NCI-H2171 (cell line): ENCODE measurements at regions not wholly inside any gene's neighbourhood (a gene's known extent, or its start where the extent isn't known, plus 50 kb on each side); places are given as distances from the start of the nearest gene placed in this dataset.

Experiments used
- DNase-seq: peaks from one replicate; lab custom pipeline; 2025; lab: John Stamatoyannopoulos, UW

DNA sequence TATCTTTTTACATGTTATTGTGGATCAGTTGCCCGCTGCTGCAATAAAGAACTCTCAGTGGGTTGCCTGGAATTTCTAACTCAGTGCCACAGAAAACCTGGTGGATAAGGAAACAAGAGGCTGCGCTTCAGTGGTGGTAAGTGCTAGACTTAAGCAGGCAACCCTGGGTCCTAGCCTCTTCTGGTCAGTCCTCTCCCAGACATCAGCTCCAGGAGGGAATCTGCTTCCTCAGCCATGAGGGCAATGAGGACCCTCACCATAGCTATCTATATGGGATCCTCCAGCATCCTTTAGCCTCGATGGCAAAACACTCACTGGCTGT lies 490.7 kb upstream of the SULF2 start:
- no peak for DNase-seq

DNA sequence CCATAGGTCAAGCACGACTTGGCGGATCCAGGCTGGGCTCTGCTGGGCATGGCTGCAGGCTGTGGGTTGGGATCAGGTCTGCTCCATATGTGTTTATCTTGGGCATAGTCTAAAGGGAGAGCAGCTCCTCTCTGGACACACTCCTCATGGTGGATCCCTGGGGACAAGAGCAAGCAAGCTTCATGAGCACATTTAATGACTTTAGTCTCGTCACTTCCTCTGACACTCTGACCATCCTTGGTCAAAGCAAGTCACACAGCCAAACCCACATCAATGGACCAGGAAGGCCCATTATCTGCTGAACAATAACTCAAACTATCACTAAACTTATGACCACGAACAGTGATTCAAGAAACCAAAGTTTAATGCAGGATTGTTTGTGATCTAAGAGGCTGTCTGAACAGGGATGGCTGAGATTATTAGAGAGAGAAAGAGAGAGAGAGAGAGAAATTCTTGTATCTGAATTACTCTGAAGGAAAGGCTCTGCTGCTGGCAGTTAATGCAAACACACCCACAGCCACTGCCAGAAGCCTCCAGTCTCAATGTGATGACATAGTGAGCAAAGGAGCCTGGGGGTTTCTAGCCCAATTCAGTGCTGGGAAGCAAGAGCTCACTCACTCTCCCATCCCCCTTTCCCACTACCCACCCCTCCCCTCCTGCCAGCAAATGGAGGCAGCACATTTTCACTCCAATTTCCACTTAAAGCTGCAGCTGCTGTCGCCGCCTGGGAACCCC lies 490.2 kb upstream of the SULF2 start:
- DNase-seq: peak; percentile 94

DNA sequence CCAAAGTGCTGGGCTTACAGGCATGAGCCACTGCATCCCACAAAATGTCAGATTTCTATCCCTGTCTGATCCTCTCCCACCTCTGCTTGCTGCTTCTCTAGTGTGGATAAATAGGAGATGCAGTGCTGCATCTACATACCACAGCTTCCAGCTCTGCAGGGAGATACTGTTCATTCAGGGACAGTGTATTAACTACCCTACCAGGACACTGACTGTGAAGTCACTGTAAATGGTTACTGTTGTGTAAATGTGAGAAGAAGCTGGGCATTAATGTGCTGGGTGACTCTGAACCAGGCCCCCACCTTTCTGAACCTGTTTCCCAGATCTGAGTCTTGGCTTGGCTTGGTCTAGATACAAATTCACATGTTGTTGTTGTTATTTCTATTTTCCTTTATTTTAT lies 488.6 kb upstream of the SULF2 start:
- DNase-seq: no peak

DNA sequence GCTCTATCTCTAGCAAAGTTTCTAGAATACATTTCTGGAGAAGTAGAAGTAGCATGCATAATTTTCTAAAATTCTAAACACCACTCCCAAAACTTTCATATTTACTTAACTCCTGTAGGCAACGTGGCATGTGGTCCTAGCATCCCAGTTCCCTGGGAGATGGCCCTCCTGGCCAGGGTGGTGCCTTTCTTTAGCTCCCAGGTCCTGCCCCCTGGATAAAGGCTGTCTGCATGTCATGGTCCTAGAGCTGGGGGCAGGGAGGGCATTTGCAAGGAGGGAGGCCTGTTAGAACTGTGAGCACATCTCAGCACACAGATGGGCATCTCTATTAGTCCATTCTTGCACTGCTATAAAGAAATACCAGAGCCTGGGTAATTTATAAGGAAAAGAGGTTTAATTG lies 485.6 kb upstream of the SULF2 start:
- DNase-seq: no peak

DNA sequence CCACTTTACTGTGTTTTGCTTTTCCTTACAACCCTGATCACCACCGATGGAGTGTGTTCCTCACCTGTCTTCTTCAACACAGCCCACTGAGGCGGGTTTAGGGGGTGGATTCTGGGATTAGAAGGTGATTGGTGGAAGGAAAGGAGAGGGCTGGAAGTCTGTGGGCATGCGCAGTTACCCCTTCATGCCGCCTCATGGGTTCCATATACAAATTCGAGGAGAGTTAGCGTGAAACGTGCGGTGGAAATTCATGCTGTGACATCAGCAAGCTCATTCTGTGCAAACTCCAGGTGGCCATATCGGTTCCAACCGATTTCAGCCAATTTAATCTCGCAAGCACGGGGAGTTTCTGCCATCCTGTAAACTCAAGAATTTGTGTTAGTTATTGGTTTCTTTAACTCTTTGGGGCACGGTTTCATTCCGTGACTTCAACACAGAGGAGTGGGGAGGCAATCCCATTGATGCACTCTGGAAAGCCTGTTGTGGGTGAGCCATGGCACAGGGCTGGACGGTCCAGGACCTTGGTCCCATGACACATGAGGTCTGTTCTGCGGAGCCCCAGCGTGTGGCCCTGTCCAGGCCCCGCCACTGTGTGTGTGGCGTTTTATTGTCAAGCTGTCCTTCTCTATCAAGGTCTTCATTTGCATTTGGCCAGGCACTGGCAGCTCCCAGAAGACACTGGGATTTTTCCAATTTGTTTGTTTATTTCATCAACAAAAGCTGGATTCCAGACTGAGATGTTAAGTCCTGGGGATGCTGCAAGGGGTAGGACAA lies 482.8 kb upstream of the SULF2 start:
- no peak for DNase-seq

DNA sequence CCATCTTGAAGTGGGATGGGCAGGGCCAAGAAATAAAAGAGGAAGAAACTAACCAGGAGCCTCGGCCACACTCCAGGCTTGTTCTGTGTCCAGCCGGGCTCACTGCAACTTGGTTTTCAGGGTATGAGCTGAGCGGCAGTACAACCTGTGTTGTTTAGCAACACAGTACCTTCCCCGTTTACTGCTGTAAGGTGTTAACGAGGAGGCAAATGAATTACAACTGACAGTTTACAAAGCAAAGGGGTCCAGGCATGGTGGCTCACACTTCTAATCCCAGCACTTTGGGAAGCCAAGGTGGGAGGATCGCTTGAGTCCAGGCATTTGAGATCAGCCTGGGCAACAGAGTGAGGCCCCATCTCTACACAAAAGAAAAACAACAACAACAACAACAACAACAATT lies 481.3 kb upstream of the SULF2 start:
- no peak for DNase-seq

DNA sequence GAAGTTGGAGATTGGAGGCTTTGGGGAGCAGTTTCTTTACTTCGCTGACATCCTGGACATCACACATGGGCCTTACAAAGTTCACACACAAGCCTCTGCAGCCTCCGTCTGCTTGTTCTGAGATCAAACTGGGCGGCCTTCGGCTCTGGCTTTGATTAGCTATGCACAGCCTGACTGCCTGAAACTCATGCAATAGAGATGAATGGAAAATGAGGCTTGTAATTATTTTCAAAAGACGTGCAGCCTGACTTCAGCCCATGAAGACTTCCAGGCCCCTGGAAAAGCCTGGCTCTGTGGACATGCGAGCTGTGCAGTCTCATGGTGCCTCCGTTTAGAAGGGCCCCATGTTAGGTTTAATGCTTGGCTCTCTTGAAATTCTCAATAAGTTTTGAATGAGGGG lies 480.5 kb upstream of the SULF2 start:
- DNase-seq: no peak

DNA sequence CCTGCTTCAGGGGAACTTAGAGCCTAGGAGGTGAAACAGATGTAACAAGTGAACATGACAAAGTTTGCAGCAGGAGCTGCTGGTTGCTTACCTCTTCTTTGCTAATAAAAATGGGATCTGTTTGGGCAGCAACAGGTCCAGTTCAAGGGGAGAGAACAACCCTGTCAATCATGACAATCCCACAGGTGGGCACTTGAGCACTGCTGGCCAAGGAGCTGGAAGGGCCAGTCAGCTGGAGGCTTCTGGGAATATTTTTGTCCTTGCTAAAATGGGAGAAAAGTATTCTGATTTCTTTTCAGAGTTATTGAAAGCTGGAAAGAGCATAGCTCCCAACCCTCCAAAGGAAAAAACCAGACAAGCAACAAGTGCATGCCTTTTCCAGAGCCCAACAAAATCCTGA lies 477.7 kb upstream of the SULF2 start:
- no peak for DNase-seq

DNA sequence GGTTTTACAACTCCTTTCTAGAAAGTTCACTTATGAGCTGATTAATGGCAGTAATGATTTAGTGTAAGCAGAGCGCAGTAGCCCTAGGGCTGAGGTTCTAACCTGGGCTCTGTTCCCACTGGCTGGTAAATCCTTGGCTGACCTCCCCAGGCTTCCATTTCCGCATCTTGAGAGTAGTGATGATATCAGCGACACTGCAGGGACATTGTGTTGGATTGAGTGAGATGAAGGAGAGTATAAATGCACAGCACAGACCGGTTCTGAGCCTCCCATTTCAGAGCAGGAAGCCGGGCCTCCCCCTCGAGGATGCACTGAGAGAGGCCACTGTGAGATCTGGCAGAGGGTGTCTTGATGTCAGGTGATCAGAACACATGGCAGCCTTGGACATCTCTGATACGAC lies 477.2 kb upstream of the SULF2 start:
- DNase-seq: no peak

DNA sequence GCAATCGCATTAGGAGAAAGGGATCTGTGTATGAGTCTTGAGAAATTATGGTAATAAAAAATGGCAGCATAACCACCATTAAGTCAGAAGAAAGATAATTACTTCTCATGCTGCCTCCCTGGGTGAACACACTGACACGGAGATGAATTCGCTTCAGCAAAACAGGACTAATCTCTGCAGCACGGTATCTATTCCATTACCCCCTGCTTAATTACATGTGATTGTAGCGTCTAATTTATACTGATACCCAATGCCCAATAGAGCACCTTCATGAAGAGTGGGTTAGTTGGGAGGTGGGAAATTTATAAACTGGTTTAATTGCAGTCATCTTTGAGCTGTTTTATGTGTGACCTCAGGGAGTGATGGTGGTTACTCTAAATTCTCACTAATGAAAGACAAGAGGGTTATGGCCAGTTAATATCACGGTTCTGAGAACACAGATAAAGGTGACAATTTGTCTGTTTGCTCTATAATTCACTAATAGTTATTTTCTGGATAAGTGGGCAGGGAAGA lies 476.2 kb upstream of the SULF2 start:
- DNase-seq: no peak

DNA sequence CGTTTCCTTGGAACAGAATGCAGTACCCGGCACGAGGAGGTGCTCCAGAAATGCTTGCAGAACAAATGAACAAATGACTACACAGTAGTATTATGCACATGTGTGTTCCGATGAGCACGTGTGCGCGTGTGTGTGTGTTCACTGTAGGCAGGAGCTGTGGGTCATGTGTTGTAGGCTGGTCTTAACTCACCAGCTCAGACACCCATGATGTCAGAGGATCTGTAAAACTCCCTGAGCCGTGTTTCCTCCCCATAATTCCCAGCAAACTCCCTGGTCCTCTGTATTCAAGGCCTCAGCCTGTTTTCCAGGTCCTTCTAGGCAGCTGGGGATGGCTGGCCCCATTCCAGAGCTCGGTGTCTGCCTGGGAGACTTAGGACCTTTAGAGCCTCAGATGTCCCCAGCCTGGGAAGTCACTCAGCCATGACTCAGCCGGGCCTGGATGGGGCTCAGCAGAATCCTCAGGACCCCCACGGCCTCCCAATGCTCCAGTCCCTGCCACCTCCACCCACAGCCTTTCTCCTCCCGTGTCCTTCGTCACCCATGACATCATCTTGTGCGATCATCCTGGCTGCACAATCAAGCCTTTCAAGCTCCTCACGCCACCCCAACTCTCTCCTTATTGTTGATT lies 475.0 kb upstream of the SULF2 start:
- peak; percentile 52 for DNase-seq

DNA sequence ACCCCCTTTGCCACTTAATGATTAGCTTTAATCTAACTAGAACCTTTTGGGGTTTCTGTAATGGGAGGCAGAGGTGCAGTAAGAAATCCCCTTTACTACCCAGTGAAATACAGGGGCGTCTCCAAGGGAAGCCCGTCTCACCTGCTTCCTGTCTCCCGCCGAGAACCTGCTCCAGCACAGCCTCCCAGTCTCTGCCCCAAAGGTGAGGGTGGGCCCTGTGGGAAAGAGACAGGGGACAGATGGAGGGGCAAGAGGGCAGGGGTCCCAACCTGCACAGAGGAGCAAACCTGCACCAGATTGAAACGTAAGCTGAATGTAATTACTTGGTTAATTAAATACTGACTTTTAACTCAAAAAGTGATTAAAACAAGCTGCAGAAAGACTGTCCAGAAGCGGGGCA lies 474.2 kb upstream of the SULF2 start:
- no peak for DNase-seq

DNA sequence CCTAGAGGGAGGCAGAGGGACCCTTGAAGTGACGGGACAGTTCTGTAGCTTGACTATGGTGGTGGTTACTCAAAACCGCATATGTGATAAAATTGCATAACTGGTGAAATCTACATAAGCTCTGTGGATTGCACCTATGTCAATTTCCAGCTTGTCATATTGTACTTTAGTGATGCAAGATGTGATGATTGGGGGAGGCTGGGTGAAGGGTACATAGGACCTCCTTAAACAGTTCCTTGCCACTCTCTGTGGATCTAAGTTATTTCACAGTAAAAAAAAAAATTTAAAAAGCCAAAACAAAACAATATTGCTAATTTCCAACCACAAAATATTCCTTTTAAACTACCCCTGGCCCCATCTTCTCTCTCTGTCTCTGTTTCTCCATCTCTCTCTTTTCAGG lies 472.6 kb upstream of the SULF2 start:
- DNase-seq: no peak

DNA sequence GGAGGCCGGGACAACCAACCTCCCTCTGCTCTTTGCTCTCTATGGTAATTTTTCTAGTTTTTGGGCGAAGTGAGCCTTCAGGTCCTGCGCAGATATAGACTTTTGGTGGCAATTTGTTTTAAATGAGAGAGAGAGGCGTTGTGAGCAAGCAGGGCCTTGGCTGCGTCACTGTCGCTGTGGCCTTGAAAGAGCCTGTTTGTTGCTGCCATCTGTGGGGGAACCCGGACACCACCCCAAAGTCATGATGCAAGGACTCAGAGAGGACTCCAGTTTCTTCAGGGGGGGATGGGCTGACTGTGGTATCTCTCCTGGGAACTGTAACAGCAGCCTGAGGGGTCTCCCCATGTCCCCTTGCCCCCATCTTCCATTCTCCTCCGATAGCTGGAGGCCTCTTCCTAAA lies 462.7 kb upstream of the SULF2 start:
- DNase-seq: no peak

DNA sequence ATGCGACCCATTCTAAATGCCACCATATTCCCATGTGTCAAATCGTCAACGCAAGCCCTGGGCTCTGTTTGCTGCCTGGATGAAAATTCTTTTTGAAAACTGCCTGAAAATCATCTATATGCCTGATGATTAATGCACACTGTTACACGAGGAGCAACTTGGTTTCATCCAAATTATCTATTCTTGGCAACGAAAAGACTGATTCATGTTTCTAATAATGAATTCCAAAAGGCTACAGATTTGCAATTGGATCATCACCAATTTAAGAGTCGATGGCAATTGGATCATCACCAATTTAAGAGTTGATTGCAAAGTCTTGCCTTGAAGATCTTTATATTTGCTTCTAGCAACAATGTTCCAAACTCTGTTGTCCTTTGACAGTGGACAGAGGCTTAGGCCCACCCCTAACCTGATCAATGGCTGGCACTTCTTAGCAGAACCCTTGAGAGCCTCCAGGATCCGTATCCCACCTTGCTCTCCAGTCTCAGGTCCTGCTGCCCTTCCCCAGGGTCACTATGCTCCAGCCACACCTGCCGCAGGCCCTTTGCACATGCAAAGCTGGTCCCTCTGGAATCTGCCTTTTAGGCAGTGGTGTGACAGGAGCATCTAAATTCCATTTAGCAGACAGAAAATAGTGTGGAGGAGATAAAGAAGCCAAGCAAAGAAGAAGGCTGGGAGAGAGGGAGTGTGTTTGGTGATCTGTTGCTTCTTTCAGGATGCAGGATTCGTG lies 460.9 kb upstream of the SULF2 start:
- DNase-seq: no peak

DNA sequence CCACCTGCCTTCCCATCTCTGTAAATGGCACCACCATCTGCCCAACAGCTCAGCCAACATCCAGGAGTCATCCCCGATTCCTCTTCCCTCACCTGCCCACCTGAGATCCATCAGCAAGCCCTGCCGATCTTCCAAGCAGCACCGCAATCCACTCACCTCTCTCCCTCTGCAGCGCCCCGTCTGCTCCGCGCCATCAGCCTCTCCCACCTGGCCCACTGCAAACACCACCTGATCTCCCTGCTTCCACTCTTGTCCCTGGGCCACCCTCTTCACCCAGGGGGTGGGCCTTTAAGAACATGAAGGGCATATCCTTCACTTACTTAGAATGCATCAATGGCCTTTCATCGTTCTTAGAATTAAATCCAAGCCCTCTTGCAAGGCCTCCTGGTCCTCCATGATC lies 457.3 kb upstream of the SULF2 start:
- peak; percentile 30 for DNase-seq

DNA sequence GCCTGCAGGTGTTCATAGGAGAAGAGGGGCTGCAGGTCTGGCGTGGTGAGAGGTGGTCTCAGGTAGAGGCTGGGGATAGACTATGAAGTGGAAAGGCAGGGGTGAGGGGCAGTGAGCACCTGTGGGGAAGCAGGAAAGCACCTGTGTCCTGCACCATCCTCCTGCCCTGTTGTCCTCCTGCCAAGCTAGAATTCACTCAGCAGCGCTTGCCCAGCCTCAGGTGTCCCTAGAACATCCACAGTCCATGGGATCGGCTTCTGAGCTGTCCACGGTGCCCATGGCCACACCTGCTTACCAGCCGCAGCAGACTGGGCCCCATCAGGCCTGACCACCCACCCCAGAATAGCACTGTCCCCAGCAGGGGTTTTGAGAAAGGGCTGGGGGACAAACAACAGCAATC lies 456.2 kb upstream of the SULF2 start:
- no peak for DNase-seq

DNA sequence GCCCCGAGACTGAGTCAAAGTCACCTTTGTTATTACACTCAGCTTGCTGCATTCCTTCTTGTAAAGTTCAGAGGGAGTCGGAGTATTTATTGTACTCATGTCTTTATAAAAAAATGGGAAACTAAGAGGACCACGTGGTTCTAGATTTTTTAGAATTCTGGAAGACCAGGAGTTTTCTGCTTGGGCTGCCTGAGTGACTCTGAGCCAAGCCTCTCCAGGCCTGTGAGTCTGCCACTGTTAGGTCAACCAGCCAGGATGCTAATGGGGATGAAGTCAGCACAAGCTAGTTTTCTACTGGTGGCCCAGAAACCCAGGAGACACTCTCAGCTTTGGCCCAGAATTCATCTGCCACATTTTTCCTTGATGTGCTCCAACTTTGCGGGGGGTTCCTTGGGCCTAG lies 453.5 kb upstream of the SULF2 start:
- no peak for DNase-seq

DNA sequence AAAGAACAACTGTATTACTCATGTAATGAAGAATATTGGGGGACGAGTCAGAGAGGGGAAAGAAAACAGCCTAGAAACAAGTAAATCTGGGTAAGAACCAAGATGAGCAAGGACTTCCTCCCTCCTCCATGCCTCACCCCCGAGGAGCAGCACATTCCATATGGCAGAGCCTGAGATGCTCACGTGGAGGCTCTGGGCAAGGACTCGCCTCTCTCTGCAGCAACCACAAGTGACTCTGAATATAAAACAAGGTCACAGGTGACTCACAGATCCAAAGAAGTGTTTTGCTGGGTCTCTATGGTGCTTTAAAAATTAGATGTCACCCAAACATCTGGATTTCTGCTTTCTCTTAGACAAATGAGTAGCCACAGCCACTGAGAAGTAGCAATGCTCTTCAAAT lies 453.0 kb upstream of the SULF2 start:
- no peak for DNase-seq

DNA sequence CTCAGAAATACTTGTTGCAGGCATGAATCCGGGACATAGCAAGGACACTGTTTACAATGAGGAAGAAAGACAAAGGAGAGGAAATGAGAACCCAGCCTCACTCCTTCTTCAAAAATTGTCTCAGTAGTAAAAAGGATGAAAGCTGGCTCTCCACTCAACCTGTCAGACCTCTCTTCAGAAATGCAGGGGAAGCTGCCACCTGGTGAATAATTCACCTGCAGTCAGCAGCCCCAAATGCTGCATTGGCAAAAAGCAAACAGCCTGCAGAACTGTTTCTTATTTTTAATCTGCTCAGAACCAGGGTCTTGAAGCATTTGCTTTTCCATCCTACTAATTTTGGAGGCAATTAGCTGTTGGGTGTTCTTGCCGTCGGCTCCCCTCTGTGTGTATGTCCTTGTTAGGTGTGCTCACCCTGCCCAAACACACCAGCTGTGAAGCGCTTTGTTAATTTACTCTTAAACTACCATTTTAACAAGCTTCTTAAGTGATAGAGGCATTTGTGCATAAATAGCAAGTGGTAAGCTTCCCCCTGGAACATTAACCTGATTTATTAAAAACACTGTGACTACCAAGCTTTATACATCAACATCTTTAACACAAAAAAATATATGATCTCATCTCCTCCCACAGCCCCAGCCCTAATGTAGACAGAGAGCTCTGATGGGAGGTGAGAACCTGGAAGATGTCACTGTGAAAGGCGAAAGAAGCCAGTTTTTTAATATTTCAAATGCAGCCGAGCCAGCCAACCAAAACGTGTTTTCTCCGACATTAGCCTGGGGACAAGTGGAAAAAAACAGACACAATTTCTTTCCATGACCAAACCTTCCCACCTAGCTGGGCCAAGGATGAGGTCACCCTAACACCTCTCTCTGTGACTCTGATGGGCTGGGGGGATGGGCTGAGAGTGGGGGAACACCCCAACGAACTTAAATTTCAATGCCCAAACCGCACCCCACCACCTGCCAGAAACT lies 451.0 kb upstream of the SULF2 start:
- DNase-seq: no peak

DNA sequence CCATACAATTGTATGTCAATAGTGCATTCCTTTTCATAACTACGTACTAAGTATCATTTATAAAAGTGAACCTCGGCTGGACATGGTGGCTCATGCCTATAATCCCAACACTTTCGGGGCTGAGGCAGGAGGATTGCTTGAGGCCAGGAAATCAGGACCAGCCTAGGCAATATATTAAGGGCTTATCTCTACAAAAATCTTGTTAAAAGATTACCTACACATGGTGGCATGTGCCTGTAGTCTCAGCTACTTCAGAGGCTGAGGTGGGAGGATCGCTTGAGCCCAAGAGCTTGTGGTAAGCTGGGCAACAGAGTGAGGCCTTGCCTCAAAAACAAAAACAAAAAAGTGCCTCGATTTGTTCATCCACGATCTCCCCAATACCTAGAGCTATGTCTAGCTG lies 449.7 kb upstream of the SULF2 start:
- no peak for DNase-seq
